AG08395 (cell line): ENCODE measurements at regions not wholly inside any gene's neighbourhood (a gene's known extent, or its start where the extent isn't known, plus 50 kb on each side); places are given as distances from the start of the nearest gene placed in this dataset.

Experiments used
- DNase-seq: peaks from one replicate; pipeline ENCODE4 v3.0.0; 2012; ENCODE audit warnings: mixed read lengths, low spot score

GRCh38 chr1:222370081-222370912 lies 177.6 kb downstream of the HHIPL2 start:
- peak; percentile 54 for DNase-seq

DNA sequence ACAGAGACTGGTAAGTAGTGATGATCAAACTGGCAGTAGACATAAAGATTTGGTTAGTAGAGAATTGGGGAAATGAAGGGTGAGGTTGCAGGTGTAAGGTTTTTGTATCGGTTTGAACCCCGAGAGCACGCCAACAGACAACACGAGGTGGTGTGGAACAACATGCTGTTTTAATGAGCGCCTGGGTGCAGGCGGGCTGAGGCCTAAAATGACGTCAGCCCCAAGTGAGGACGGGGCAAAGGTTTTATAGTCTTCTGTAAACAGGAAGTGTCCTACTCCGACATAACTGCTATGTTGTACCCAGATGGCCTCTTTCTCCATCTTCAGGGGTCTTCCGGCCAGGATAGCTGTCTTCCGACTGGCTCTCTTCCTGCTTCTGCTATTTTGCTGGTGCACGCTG lies 178.8 kb downstream of the HHIPL2 start:
- no peak for DNase-seq

- DNase-seq = no peak
Measured at GRCh38 chr1:222358100-222358499, 189.8 kb downstream of the HHIPL2 start.

GRCh38 chr1:222357252-222357651 lies 190.7 kb downstream of the HHIPL2 start:
- DNase-seq = no peak

- DNase-seq = no peak
Measured at GRCh38 chr1:222347627-222348026, 200.3 kb downstream of the HHIPL2 start.

DNA sequence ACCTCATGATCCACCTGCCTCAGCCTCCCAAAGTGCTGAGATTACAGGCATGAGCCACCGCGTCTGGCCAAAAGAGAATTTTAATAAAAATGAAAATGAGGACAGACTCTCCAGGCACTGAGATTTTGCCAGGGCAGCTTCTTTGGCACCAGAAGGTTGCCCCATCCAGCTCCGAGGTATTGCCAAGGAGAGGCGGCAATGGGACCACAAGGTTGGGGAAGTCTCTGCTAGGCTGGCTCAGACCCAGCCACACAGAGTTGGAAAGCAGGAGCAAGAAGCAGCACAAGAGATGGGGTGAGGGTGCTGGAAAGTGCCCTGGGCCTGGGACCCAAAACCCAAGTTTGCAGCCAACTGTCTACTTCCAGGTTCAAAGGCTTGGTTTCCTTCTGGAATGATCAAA lies 200.9 kb downstream of the HHIPL2 start:
- no peak for DNase-seq

GRCh38 chr1:222339376-222339947 lies 208.4 kb downstream of the HHIPL2 start:
- no peak for DNase-seq

GRCh38 chr1:222335586-222335985 lies 212.3 kb downstream of the HHIPL2 start:
- no peak for DNase-seq

GRCh38 chr1:222334026-222334680 lies 213.8 kb downstream of the HHIPL2 start:
- peak; percentile 31 for DNase-seq

GRCh38 chr1:222331765-222332164 lies 216.1 kb downstream of the HHIPL2 start:
- no peak for DNase-seq

DNA sequence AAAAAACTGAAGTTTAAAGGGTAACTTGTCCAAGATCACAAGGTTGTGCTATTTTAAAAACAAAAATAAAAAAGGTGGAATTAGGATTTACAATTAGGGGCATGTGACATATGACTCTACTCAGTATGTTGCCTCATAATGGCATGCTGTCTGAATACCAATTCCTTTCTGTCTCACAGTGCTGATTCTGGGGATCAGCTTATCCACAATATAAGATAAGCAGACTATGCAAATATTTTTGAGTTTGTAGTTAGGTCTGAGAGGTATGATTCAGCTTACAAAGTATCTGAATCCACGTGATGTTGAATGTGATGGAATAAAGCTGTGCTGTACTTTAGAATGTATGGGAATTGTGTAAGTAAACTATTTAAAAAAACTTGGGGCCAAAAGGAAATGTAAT lies 216.6 kb downstream of the HHIPL2 start:
- DNase-seq = peak; percentile 11

DNA sequence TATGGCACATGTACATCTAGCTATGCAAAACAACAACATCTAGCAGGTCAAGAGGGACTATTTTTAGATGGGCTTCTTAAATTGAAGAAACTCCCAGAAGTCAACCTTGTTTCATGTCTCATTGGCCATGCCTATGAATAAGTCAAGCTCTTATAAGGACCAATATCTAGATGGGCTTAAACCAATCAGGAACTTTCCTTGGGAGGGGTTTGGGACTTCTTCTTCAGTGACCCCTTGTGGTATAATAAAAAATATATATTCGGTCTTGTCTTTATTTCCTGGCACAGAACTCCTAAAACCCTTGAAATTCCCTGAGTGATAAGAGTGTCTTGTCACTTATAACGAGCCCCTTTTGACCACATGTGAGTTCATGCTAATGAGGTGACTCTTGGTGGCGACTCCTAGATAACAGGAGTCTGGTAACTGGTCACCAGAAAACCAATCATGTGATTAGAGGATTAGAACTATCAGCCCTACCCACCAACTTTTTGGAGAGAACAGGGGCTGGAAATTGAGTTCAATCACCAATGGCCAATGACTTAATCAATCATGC lies 218.3 kb downstream of the HHIPL2 start:
- DNase-seq = no peak

- no peak for DNase-seq
Measured at GRCh38 chr1:222326710-222327036, 221.2 kb downstream of the HHIPL2 start.

- no peak for DNase-seq
Measured at GRCh38 chr1:222326006-222326709, 221.7 kb downstream of the HHIPL2 start.

- no peak for DNase-seq
Measured at GRCh38 chr1:222325506-222325905, 222.4 kb downstream of the HHIPL2 start.

DNA sequence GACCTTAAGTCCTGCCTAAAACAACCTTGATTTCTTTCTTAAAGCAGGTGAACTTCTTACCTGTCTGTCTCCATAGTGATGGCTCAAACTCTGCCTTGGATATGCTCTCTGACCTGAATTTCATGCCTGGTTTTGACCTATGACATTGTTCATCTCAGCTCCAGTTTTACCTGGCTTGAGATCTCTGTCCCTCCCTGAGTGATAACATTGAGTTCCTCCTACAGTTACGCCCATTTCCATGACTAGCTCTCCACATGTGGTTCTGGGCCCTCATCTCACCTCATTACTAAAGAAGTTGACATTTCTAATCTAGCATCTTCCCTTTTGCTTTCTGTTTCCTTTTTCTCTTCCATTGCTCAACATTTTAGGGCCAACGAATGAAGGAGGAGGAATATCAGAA lies 233.1 kb downstream of the HHIPL2 start:
- DNase-seq = no peak

GRCh38 chr1:222310836-222311235 lies 237.1 kb downstream of the HHIPL2 start:
- DNase-seq = peak; percentile 30

DNA sequence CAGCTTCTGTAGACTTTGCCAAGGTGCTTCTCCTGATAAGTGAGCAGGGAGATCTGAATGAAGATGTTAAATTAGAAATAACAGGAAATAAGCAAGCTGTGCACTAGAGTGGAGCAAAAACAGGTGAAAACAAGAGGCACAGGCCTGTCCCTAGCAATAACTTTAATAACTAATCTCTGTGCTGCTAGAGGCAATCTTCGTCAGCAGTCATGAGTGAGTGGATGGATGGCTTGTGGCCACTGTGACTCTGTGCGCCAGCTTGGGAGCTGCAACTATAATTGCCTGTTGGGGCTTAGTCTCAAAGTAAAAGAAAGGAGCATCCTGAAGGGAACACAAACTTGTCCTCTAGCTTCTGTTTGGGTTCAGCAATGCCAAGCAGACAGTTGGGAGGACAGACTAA lies 240.3 kb downstream of the HHIPL2 start:
- DNase-seq = no peak

DNA sequence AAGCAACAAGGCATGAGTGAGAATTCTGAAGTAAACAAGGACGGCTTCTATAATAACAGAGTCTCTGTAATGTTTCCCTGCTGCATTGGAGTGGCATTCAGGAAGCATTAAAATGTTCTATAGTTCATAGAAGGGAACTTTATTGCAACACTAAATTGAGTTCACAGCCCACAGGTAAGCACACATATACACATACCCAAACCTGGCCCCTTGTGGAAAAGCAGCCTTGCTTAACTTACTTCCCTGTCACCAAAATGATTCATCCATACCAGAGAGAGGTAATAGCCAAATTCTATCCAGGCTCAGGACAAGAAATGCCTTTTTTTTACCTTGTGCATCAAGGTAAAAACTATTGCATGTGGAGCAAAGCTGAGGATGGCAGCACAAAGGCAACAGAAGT lies 241.4 kb downstream of the HHIPL2 start:
- no peak for DNase-seq

DNA sequence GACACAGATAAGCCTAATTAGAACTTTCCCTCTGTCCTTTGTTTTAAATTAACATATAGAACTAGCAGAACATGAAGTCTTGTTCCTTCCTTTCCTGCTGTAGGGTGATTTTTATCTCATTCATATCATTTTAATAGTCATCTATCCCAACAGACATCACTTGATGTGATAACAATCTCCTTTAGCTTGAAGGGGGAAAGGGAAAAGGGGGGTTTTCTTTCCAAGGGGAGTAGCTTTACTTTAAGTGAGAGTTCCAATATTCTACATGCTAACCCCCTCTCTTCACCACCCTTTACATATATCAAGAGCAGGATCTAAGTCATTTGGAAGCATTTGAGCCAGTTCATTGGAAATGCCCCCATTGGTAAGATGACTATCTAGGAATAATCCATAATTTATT lies 241.9 kb downstream of the HHIPL2 start:
- no peak for DNase-seq

DNA sequence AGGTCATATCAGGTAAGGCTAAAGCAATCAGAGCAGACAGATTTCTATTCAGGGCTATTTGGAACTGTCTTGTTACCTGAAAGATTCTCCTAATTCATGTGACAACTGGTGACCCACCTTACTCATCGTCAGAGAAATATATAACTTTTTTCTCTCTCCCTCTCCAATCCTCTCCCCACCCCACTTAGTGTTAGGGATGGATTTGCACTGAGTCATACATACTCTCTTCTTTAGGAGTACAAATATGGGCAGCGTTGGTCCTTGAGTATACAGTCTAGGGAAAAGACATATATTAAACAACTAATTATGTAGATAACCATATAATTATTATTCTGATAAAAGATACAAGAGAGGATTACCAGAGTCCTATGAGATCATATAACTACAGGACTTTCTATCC lies 246.3 kb downstream of the HHIPL2 start:
- no peak for DNase-seq

GRCh38 chr1:222299524-222299923 lies 248.4 kb downstream of the HHIPL2 start:
- no peak for DNase-seq

- DNase-seq = no peak
Measured at GRCh38 chr1:222290866-222291265, 257.0 kb downstream of the HHIPL2 start.
